ENCODE measurements at regions not wholly inside any gene's neighbourhood (a gene's known extent, or its start where the extent isn't known, plus 50 kb on each side); places are given as distances from the start of the nearest gene placed in this dataset.

GRCh38 chr5:154107010-154107409 lies 68.2 kb downstream of the MFAP3 start:
- Histone ChIP-seq H3K9me3 (ENCODE audit: control insufficient read depth in 2 of 2, low read length in 2 of 2) (no peaks in the 10 kb centered on the region), H3K4me1 (ENCODE audit: control insufficient read depth, insufficient read depth, low read length, poor library complexity, severe bottlenecking) (no peaks in the 10 kb centered on the region), H3K27ac (ENCODE audit: insufficient read depth, low read length, poor library complexity, severe bottlenecking) (no peak overlapping the region), H3K27me3 (ENCODE audit: control insufficient read depth, insufficient read depth, low read length) (no peaks in the 10 kb centered on the region), H3K4me3 (ENCODE audit: low read depth, low read length) (no peak overlapping the region), H3K36me3 (ENCODE audit: control insufficient read depth, insufficient read depth, low read length) (no peaks in the 10 kb centered on the region)
- DNase-seq (no peak), ATAC-seq (ENCODE audit: low read depth in 2 of 2) (no peak)
- no peak overlapping the region for H3K4me3 Mint-ChIP-seq
- no peak overlapping the region for H3K27ac Mint-ChIP-seq
- peaks cover 0 to 5% (median 0%) of the 10 kb centered on the region in 4 donors for H3K4me1 Mint-ChIP-seq
- no peaks in the 10 kb centered on the region for H3K27me3 Mint-ChIP-seq
- H3K9me3 Mint-ChIP-seq: peaks cover 0 to 1% (median 0%) of the 10 kb centered on the region in 7 donors
- no peaks in the 10 kb centered on the region for H3K36me3 Mint-ChIP-seq

- Mint-ChIP-seq H3K9me3 (peaks cover 0 to 2% (median 0%) of the 10 kb centered on the region in 7 donors), H3K27me3 (no peaks in the 10 kb centered on the region), H3K36me3 (no peaks in the 10 kb centered on the region), H3K4me1 (peaks cover 0 to 5% (median 0%) of the 10 kb centered on the region in 4 donors), H3K27ac (no peak overlapping the region), H3K4me3 (no peak overlapping the region)
- Histone ChIP-seq H3K27ac (ENCODE audit: insufficient read depth, low read length, poor library complexity, severe bottlenecking) (no peak overlapping the region), H3K27me3 (ENCODE audit: control insufficient read depth, insufficient read depth, low read length) (no peaks in the 10 kb centered on the region), H3K4me3 (ENCODE audit: low read depth, low read length) (no peak overlapping the region), H3K9me3 (ENCODE audit: control insufficient read depth in 2 of 2, low read length in 2 of 2) (no peaks in the 10 kb centered on the region), H3K4me1 (ENCODE audit: control insufficient read depth, insufficient read depth, low read length, poor library complexity, severe bottlenecking) (no peaks in the 10 kb centered on the region), H3K36me3 (ENCODE audit: control insufficient read depth, insufficient read depth, low read length) (no peaks in the 10 kb centered on the region)
- ATAC-seq (ENCODE audit: low read depth in 2 of 2) (no peak), DNase-seq (no peak)
Observed at GRCh38 chr5:154107756-154108155, 69.0 kb downstream of the MFAP3 start.

GRCh38 chr5:154109416-154110106 lies 70.8 kb downstream of the MFAP3 start:
- no peak overlapping the region for H3K4me3 ChIP-seq (ENCODE audit: low read depth, low read length)
- no peaks in the 10 kb centered on the region for H3K36me3 ChIP-seq (ENCODE audit: control insufficient read depth, insufficient read depth, low read length)
- no peak for DNase-seq
- Mint-ChIP-seq H3K4me1 (peaks cover 0 to 5% (median 0%) of the 10 kb centered on the region in 4 donors), H3K27me3 (no peaks in the 10 kb centered on the region), H3K36me3 (no peaks in the 10 kb centered on the region), H3K27ac (no peak overlapping the region), H3K9me3 (peaks cover 0 to 2% (median 0%) of the 10 kb centered on the region in 7 donors), H3K4me3 (no peak overlapping the region)
- no peaks in the 10 kb centered on the region for H3K27me3 ChIP-seq (ENCODE audit: control insufficient read depth, insufficient read depth, low read length)
- H3K9me3 ChIP-seq (ENCODE audit: control insufficient read depth in 2 of 2, low read length in 2 of 2): no peaks in the 10 kb centered on the region
- H3K27ac ChIP-seq (ENCODE audit: insufficient read depth, low read length, poor library complexity, severe bottlenecking): no peak overlapping the region
- no peaks in the 10 kb centered on the region for H3K4me1 ChIP-seq (ENCODE audit: control insufficient read depth, insufficient read depth, low read length, poor library complexity, severe bottlenecking)
- ATAC-seq (ENCODE audit: low read depth in 2 of 2): no peak

- ATAC-seq (ENCODE audit: low read depth in 2 of 2) (no peak), DNase-seq (no peak)
- no peaks in the 10 kb centered on the region for H3K36me3 Mint-ChIP-seq
- H3K27ac Mint-ChIP-seq: no peak overlapping the region
- Histone ChIP-seq H3K4me1 (ENCODE audit: control insufficient read depth, insufficient read depth, low read length, poor library complexity, severe bottlenecking) (no peaks in the 10 kb centered on the region), H3K27me3 (ENCODE audit: control insufficient read depth, insufficient read depth, low read length) (no peaks in the 10 kb centered on the region), H3K9me3 (ENCODE audit: control insufficient read depth in 2 of 2, low read length in 2 of 2) (no peaks in the 10 kb centered on the region), H3K27ac (ENCODE audit: insufficient read depth, low read length, poor library complexity, severe bottlenecking) (no peak overlapping the region), H3K36me3 (ENCODE audit: control insufficient read depth, insufficient read depth, low read length) (no peaks in the 10 kb centered on the region), H3K4me3 (ENCODE audit: low read depth, low read length) (no peak overlapping the region)
- H3K4me1 Mint-ChIP-seq: peaks cover 0 to 5% (median 0%) of the 10 kb centered on the region in 4 donors
- H3K9me3 Mint-ChIP-seq: peaks cover 0 to 2% (median 0%) of the 10 kb centered on the region in 7 donors
- no peaks in the 10 kb centered on the region for H3K27me3 Mint-ChIP-seq
- H3K4me3 Mint-ChIP-seq: no peak overlapping the region
Observed at GRCh38 chr5:154110107-154110453, 71.3 kb downstream of the MFAP3 start.

GRCh38 chr5:154110716-154111115 lies 71.9 kb downstream of the MFAP3 start:
- no peak overlapping the region for H3K27ac ChIP-seq (ENCODE audit: insufficient read depth, low read length, poor library complexity, severe bottlenecking)
- no peak for DNase-seq

GRCh38 chr5:154111214-154111613 lies 72.4 kb downstream of the MFAP3 start:
- Histone ChIP-seq H3K4me1 (ENCODE audit: control insufficient read depth, insufficient read depth, low read length, poor library complexity, severe bottlenecking) (no peaks in the 10 kb centered on the region), H3K36me3 (ENCODE audit: control insufficient read depth, insufficient read depth, low read length) (no peaks in the 10 kb centered on the region), H3K27me3 (ENCODE audit: control insufficient read depth, insufficient read depth, low read length) (no peaks in the 10 kb centered on the region), H3K9me3 (ENCODE audit: control insufficient read depth in 2 of 2, low read length in 2 of 2) (no peaks in the 10 kb centered on the region), H3K4me3 (ENCODE audit: low read depth, low read length) (no peak overlapping the region), H3K27ac (ENCODE audit: insufficient read depth, low read length, poor library complexity, severe bottlenecking) (no peak overlapping the region)
- H3K4me1 Mint-ChIP-seq: peaks cover 0 to 5% (median 0%) of the 10 kb centered on the region in 4 donors
- ATAC-seq (ENCODE audit: low read depth in 2 of 2): no peak
- H3K9me3 Mint-ChIP-seq: peaks cover 0 to 2% (median 0%) of the 10 kb centered on the region in 7 donors
- no peak overlapping the region for H3K27ac Mint-ChIP-seq
- no peak overlapping the region for H3K4me3 Mint-ChIP-seq
- no peaks in the 10 kb centered on the region for H3K36me3 Mint-ChIP-seq
- H3K27me3 Mint-ChIP-seq: no peaks in the 10 kb centered on the region
- DNase-seq: no peak

More at GRCh38 chr5:154110716-154111115, 71.9 kb downstream of the MFAP3 start:
- H3K36me3 Mint-ChIP-seq: no peaks in the 10 kb centered on the region
- H3K4me1 Mint-ChIP-seq: peaks cover 0 to 5% (median 0%) of the 10 kb centered on the region in 4 donors
- no peaks in the 10 kb centered on the region for H3K36me3 ChIP-seq (ENCODE audit: control insufficient read depth, insufficient read depth, low read length)
- H3K4me1 ChIP-seq (ENCODE audit: control insufficient read depth, insufficient read depth, low read length, poor library complexity, severe bottlenecking): no peaks in the 10 kb centered on the region
- ATAC-seq (ENCODE audit: low read depth in 2 of 2): no peak
- peaks cover 0 to 2% (median 0%) of the 10 kb centered on the region in 7 donors for H3K9me3 Mint-ChIP-seq
- no peak overlapping the region for H3K27ac Mint-ChIP-seq
- H3K4me3 Mint-ChIP-seq: no peak overlapping the region
- no peaks in the 10 kb centered on the region for H3K27me3 ChIP-seq (ENCODE audit: control insufficient read depth, insufficient read depth, low read length)
- no peak overlapping the region for H3K4me3 ChIP-seq (ENCODE audit: low read depth, low read length)
- H3K27me3 Mint-ChIP-seq: no peaks in the 10 kb centered on the region
- H3K9me3 ChIP-seq (ENCODE audit: control insufficient read depth in 2 of 2, low read length in 2 of 2): no peaks in the 10 kb centered on the region

- no peaks in the 10 kb centered on the region for H3K4me1 ChIP-seq (ENCODE audit: control insufficient read depth, insufficient read depth, low read length, poor library complexity, severe bottlenecking)
- no peaks in the 10 kb centered on the region for H3K9me3 ChIP-seq (ENCODE audit: control insufficient read depth in 2 of 2, low read length in 2 of 2)
- Mint-ChIP-seq H3K4me3 (no peak overlapping the region), H3K27me3 (peaks cover 4% of the 10 kb centered on the region), H3K27ac (no peak overlapping the region), H3K4me1 (peaks cover 0 to 5% (median 0%) of the 10 kb centered on the region in 4 donors), H3K9me3 (peaks cover 0 to 2% (median 0%) of the 10 kb centered on the region in 7 donors), H3K36me3 (no peaks in the 10 kb centered on the region)
- H3K36me3 ChIP-seq (ENCODE audit: control insufficient read depth, insufficient read depth, low read length): no peaks in the 10 kb centered on the region
- no peak overlapping the region for H3K4me3 ChIP-seq (ENCODE audit: low read depth, low read length)
- ATAC-seq (ENCODE audit: low read depth in 2 of 2) (no peak), DNase-seq (no peak)
- no peaks in the 10 kb centered on the region for H3K27me3 ChIP-seq (ENCODE audit: control insufficient read depth, insufficient read depth, low read length)
- no peak overlapping the region for H3K27ac ChIP-seq (ENCODE audit: insufficient read depth, low read length, poor library complexity, severe bottlenecking)
Observed at GRCh38 chr5:154112255-154112654, 73.5 kb downstream of the MFAP3 start.

GRCh38 chr5:154115291-154115690 lies 75.2 kb upstream of the GALNT10 start:
- peak overlapping the region in 1 of 3 donors; percentile 13 for H3K27ac Mint-ChIP-seq
- no peaks in the 10 kb centered on the region for H3K36me3 Mint-ChIP-seq
- H3K4me1 Mint-ChIP-seq: peaks cover 0 to 5% (median 0%) of the 10 kb centered on the region in 4 donors
- no peak for ATAC-seq (ENCODE audit: low read depth in 2 of 2)
- Histone ChIP-seq H3K36me3 (ENCODE audit: control insufficient read depth, insufficient read depth, low read length) (no peaks in the 10 kb centered on the region), H3K27ac (ENCODE audit: insufficient read depth, low read length, poor library complexity, severe bottlenecking) (no peak overlapping the region), H3K9me3 (ENCODE audit: control insufficient read depth in 2 of 2, low read length in 2 of 2) (no peaks in the 10 kb centered on the region), H3K27me3 (ENCODE audit: control insufficient read depth, insufficient read depth, low read length) (peaks cover 2% of the 10 kb centered on the region), H3K4me1 (ENCODE audit: control insufficient read depth, insufficient read depth, low read length, poor library complexity, severe bottlenecking) (no peaks in the 10 kb centered on the region), H3K4me3 (ENCODE audit: low read depth, low read length) (no peak overlapping the region)
- DNase-seq: no peak
- H3K9me3 Mint-ChIP-seq: peaks cover 0 to 2% (median 0%) of the 10 kb centered on the region in 7 donors
- H3K27me3 Mint-ChIP-seq: peaks cover 12% of the 10 kb centered on the region
- no peak overlapping the region for H3K4me3 Mint-ChIP-seq

All from CD4-positive, CD25-positive, alpha-beta regulatory T cell (primary cell).